ENCODE measurements at regions not wholly inside any gene's neighbourhood (a gene's known extent, or its start where the extent isn't known, plus 50 kb on each side); places are given as distances from the start of the nearest gene placed in this dataset.

DNA sequence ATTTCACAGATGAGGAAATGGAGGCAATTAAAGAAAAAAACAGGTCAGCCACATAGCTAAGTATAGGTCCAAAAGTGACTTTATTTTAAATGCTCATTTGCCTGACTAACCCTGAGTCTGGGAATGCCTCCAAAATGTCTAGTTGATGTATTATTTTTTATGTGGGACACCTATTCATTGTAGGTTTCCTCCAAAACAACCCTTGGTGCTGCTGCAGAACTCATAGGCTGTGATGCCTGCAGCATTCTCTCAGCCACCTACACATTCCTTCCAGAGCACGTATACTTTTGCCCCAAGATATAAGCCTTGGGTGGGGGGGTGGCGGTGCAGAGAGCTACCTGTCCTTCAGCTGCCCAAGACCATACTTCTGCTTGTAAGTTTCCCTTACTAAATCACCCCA, 77.4 kb downstream of the MSX2 start:
- TF ChIP-seq CTCF (IDR thresholded peaks at IDR 0.05): no peak
- no peak for TF ChIP-seq POLR2A (IDR thresholded peaks at IDR 0.05)
